LNCAP (cell line): ENCODE measurements at regions not wholly inside any gene's neighbourhood (a gene's known extent, or its start where the extent isn't known, plus 50 kb on each side); places are given as distances from the start of the nearest gene placed in this dataset.

Source experiments
- CTCF ChIP-seq: fragments of 450-650 bp; IDR thresholded peaks from 2 replicates; pipeline ENCODE4 v1.5.1; 2017; ENCODE audit warnings: mild to moderate bottlenecking

- no peak for TF ChIP-seq CTCF
Observed at GRCh38 chr13:81995316-81995715, 1654.4 kb upstream of the SPRY2 start.

DNA sequence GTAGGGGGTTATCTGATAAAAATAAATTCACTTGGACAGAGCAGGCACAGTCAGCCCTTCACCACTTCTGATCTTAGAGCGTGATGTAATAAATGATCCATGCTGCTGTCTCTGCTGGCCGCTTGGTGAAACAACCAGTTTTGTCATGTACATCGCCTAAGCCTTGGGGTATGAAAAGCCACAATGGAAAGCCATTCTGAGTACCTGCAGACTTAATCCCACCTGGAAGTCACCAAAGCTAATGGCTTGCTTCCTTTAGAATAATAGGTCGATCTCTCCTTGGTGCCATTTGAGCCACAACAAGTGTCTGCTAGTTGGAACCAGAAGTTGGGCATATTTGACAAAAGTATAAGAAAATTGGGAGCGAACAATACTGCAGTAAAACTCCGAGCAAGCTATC is 1649.7 kb upstream of the SPRY2 start:
- TF ChIP-seq CTCF = no peak

DNA sequence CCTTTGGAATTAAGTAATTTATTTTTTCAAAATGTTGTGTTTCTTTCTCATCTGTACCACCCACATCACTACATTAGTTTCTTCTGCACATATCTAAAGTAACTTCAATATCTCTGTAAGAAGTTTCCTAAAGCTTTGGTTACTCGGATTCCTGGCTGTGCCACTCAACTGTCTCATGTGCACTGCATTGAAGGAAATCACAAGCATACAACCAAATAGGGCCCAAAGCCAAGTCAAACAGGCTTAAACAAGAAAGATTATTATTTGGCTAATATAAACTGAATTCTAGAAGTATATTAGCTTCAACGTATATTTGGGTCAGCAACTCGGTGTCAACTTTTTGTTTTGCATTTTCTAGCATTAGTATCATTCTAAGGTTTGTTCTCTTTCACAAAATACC is 1647.6 kb upstream of the SPRY2 start:
- TF ChIP-seq CTCF = no peak

GRCh38 chr13:81987677-81988357 is 1646.9 kb upstream of the SPRY2 start:
- no peak for TF ChIP-seq CTCF

- TF ChIP-seq CTCF = peak; percentile 49
Observed at GRCh38 chr13:81987159-81987558, 1646.2 kb upstream of the SPRY2 start.

DNA sequence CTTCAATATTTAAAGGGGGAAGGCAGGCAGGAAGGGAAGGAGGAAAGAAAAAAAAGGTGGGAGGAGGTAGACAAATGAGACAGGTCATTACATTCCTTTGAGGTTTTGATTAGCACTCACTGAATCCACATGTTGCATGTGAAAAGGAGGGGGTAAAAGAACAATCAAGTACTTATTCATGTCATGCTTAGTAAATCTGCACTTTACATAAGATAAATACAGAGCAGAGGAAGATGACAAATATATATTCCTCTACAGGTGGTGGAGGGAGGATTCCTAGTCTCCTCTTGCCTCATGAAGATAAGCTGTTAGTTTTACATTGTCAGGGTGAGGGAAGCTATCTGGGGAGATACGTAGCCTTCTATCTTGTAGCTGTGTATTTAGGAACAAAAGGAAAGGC is 1645.4 kb upstream of the SPRY2 start:
- no peak for TF ChIP-seq CTCF

DNA sequence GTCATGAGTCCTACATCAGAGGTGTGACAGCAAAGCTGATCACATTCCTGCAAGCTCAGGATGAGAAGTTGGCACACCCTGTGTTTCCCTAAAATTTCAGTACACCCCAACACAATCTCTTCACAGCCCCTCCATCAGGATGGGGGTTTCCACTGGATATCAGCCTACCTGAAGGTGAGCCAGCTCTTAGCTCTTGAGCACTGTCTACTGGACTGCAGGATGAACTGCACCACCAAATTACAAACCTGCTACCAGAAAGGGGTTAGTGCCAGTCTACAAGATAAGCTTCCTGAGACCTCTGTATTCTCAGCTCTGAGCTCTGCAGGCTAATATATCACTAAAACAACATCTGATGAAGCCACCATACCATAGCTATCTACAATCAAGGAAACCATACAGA is 1616.2 kb upstream of the SPRY2 start:
- peak; percentile 35; the same call in 1 of the 2 replicates for TF ChIP-seq CTCF

DNA sequence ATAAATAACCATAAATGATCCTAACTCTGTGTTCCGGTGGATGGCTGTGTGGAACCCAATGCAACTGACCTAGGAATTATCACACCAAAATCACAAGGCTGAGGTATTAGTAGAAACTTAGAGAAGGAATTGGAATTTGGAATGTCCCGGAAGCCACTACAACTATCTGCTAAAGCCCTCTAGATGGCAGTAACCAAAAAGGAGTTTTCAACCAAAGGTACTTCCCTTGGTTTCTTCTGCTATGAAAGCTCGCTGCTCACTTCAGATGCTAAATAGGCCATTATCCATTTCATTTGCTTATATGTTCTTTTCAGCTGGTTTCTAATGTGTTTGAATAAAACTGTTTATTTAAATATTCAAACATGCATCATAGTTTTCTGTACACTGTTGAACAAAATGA is 1589.1 kb upstream of the SPRY2 start:
- peak; percentile 51 for TF ChIP-seq CTCF
